Stomach (tissue), 8 donors: ENCODE measurements at regions not wholly inside any gene's neighbourhood (a gene's known extent, or its start where the extent isn't known, plus 50 kb on each side); places are given as distances from the start of the nearest gene placed in this dataset.

Source experiments
- DNase-seq, 2 donors: peaks; one replicate each; pipeline versions ENCODE4 v3.0.0 to v3.0.0-alpha.2; 2013 to 2019
- H3K27ac ChIP-seq, 5 donors: fragments of 200-600 bp in 4 of 5; sonication (generic) in 4 of 5; one replicate each; pipeline ENCODE4 v1.5.1; 2013 to 2019; ENCODE audit warnings: mild to moderate bottlenecking in 1 of 5, moderate library complexity in 1 of 5
- H3K27me3 ChIP-seq, 3 donors: fragments of 200-600 bp; sonication (generic); one replicate each; pipeline ENCODE4 v1.5.1; 2017 to 2019; ENCODE audit warnings: mixed run types in 1 of 3
- H3K36me3 ChIP-seq, 4 donors: fragments of 200-600 bp; sonication (generic); 1 replicate in 3 of 4; 2 replicates in 1 of 4; pipeline ENCODE4 v1.5.1; 2016 to 2019
- H3K4me1 ChIP-seq, 4 donors: fragments of 200-600 bp; sonication (generic); one replicate each; pipeline ENCODE4 v1.5.1; 2016 to 2019
- H3K4me3 ChIP-seq, 4 donors: fragments of 200-600 bp; sonication (generic) in 3 of 4; one replicate each; pipeline ENCODE4 v1.5.1; 2016 to 2019; ENCODE audit warnings: mild to moderate bottlenecking in 1 of 4
- H3K9me3 ChIP-seq, 4 donors: fragments of 200-600 bp; sonication (generic); one replicate each; pipeline ENCODE4 v1.5.1; 2016 to 2019
- CTCF ChIP-seq, 7 experiments: fragments of 450-650 bp in 4 of 7; fragments of 200-600 bp in 3 of 7; sonication (generic) in 3 of 7; IDR thresholded peaks; one replicate each; pipeline ENCODE4 v1.5.1; 2016 to 2019; ENCODE audit warnings: antibody characterized with exemption in 7 of 7, control low read depth in 2 of 7, mild to moderate bottlenecking in 1 of 7
- EP300 ChIP-seq: sonication (generic); formaldehyde crosslinking; IDR thresholded peaks from one replicate; pipeline ENCODE4 v1.6.1; 2017; ENCODE audit warnings: antibody characterized with exemption
- POLR2A ChIP-seq, 4 donors: fragments of 450-650 bp; IDR thresholded peaks; one replicate each; pipeline ENCODE4 v1.6.1; 2016; ENCODE audit warnings: antibody characterized with exemption in 4 of 4, control low read depth in 2 of 4, mild to moderate bottlenecking in 1 of 4, moderate library complexity in 1 of 4
- POLR2AphosphoS5 ChIP-seq, 3 donors: sonication (generic); formaldehyde crosslinking; IDR thresholded peaks; one replicate each; pipeline ENCODE4 v1.6.1; 2016; ENCODE audit warnings: antibody characterized with exemption in 3 of 3
- WGBS, 5 donors: extraction: QIAGEN DNeasy Blood & Tissue Kit in 3 of 5; methylation state at CpG; one replicate each; pipeline versions ENCODE4 v1.1.5 to v1.1.7; 2013 to 2018; 5-methylcytosine and 5-hydroxymethylcytosine counted together
- intact Hi-C: fragments of 100-400 bp; cut with DNase I; formaldehyde crosslinking; loops from one replicate; pipeline ENCODE4 v1.15.1; 2023; ENCODE audit warnings: low total_unique reads
- donor health status: healthy with polysubstance abuse.
- donor health status: Bipolar disorder and iron deficiency.
- donor health status: healthy.

GRCh38 chr2:64329848-64330247, 124.1 kb upstream of the LGALSL start:
- no peaks in the 10 kb centered on the region for H3K36me3 ChIP-seq
- peak; percentile 54 to 72 for DNase-seq
- TF ChIP-seq CTCF (IDR thresholded peaks at IDR 0.05) (no peak), POLR2AphosphoS5 (IDR thresholded peaks at IDR 0.05) (peak in 1 of 3 donors; percentile 23)
- peak overlapping the region; percentile 41 to 80 (median 69) for H3K27ac ChIP-seq
- H3K4me1 ChIP-seq: peaks cover 18 to 45% (median 27%) of the 10 kb centered on the region in 4 donors
- intact Hi-C loops: loop anchor here (5.0 kb wide), 1 partner anchor 157 kb away; no protein-coding TSS in a partner anchor
- no peaks in the 10 kb centered on the region for H3K27me3 ChIP-seq
- 4 to 19% (median 8%) methylated on average over 2 of the region's 2 CpGs for WGBS, 5 donors
- no peaks in the 10 kb centered on the region for H3K9me3 ChIP-seq
- H3K4me3 ChIP-seq: no peak overlapping the region

GRCh38 chr2:64330281-64331113, 123.5 kb upstream of the LGALSL start:
- intact Hi-C loops: loop anchor here (5.0 kb wide), 1 partner anchor 157 kb away; no protein-coding TSS in a partner anchor
- Histone ChIP-seq H3K4me1 (peaks cover 18 to 45% (median 27%) of the 10 kb centered on the region in 4 donors), H3K36me3 (no peaks in the 10 kb centered on the region), H3K27ac (peak overlapping the region; percentile 41 to 80 (median 72)), H3K9me3 (no peaks in the 10 kb centered on the region), H3K4me3 (peak overlapping the region in 3 of 4 donors; percentile 2 to 28 (median 18)), H3K27me3 (no peaks in the 10 kb centered on the region)
- 12 to 16% (median 13%) methylated on average over 10 of the region's 10 CpGs for WGBS, 5 donors
- peak; percentile 83 to 96 for DNase-seq
- TF ChIP-seq POLR2A (IDR thresholded peaks at IDR 0.05) (no peak), CTCF (IDR thresholded peaks at IDR 0.05) (peak in 6 of 7 experiments; percentile 26 to 95 (median 92)), POLR2AphosphoS5 (IDR thresholded peaks at IDR 0.05) (peak in 1 of 3 donors; percentile 49)

- Histone ChIP-seq H3K36me3 (no peaks in the 10 kb centered on the region), H3K27me3 (no peaks in the 10 kb centered on the region), H3K27ac (peak overlapping the region in 4 of 5 donors; percentile 41 to 80 (median 70)), H3K4me3 (no peak overlapping the region), H3K9me3 (no peaks in the 10 kb centered on the region), H3K4me1 (peaks cover 18 to 45% (median 27%) of the 10 kb centered on the region in 4 donors)
- intact Hi-C loops: loop anchor here (5.0 kb wide), 1 partner anchor 156 kb away; no protein-coding TSS in a partner anchor
- DNase-seq: no peak
- 34 to 47% (median 42%) methylated on average over 6 of the region's 6 CpGs for WGBS, 5 donors
- TF ChIP-seq EP300: no peak
- TF ChIP-seq POLR2AphosphoS5 (IDR thresholded peaks at IDR 0.05): no peak
- no peak for TF ChIP-seq POLR2A (IDR thresholded peaks at IDR 0.05)
- TF ChIP-seq CTCF (IDR thresholded peaks at IDR 0.05): no peak
Measured at GRCh38 chr2:64331114-64331645, 122.8 kb upstream of the LGALSL start.

- no peak for TF ChIP-seq CTCF (IDR thresholded peaks at IDR 0.05)
- peaks cover 18 to 42% (median 24%) of the 10 kb centered on the region in 4 donors for H3K4me1 ChIP-seq
- 73 to 86% (median 81%) methylated on average over 8 of the region's 8 CpGs for WGBS, 5 donors
Measured at GRCh38 chr2:64331849-64332699, 121.9 kb upstream of the LGALSL start.

More at GRCh38 chr2:64331849-64332699, 121.9 kb upstream of the LGALSL start:
- intact Hi-C loops: loop anchor here (5.0 kb wide), 1 partner anchor 155 kb away; no protein-coding TSS in a partner anchor
- Histone ChIP-seq H3K27me3 (no peaks in the 10 kb centered on the region), H3K9me3 (no peaks in the 10 kb centered on the region), H3K27ac (peak overlapping the region in 1 of 5 donors; percentile 80), H3K4me3 (no peak overlapping the region), H3K36me3 (no peaks in the 10 kb centered on the region)
- DNase-seq: no peak
